HepG2 (cell line): ENCODE measurements at regions not wholly inside any gene's neighbourhood (a gene's known extent, or its start where the extent isn't known, plus 50 kb on each side); places are given as distances from the start of the nearest gene placed in this dataset.

Experiments used
- EZH2 ChIP-seq: conservative IDR thresholded peaks from 2 replicates; pipeline ENCODE4 v1.6.1; 2012; ENCODE audit warnings: mild to moderate bottlenecking, low read depth, low read length, moderate library complexity
- KLF16 ChIP-seq, 2 experiments: sonication (generic) in 1 of 2; formaldehyde crosslinking in 1 of 2; IDR thresholded peaks; 2 replicates each; pipeline versions ENCODE4 v1.6.1 to v1.8.0; 2016 to 2023; ENCODE audit warnings: missing genetic modification reagents in 2 of 2, missing compliant biosample characterization in 1 of 2
- ZNF24 ChIP-seq: fragments of 450-650 bp; IDR thresholded peaks from 2 replicates; pipeline ENCODE4 v1.6.1; 2017; ENCODE audit warnings: antibody characterized with exemption, mild to moderate bottlenecking

- TF ChIP-seq KLF16 (CRISPR knock-in tag; IDR thresholded peaks at IDR 0.05) (no peak), EZH2 (no peak), ZNF24 (no peak)
Measured at GRCh38 chr7:130896051-130896881, 162.3 kb upstream of the KLF14 start.
